ENCODE measurements at regions not wholly inside any gene's neighbourhood (a gene's known extent, or its start where the extent isn't known, plus 50 kb on each side); places are given as distances from the start of the nearest gene placed in this dataset.
A peak's percentile ranks its signal among the peaks of the same experiment; 100 is the strongest.

DNA sequence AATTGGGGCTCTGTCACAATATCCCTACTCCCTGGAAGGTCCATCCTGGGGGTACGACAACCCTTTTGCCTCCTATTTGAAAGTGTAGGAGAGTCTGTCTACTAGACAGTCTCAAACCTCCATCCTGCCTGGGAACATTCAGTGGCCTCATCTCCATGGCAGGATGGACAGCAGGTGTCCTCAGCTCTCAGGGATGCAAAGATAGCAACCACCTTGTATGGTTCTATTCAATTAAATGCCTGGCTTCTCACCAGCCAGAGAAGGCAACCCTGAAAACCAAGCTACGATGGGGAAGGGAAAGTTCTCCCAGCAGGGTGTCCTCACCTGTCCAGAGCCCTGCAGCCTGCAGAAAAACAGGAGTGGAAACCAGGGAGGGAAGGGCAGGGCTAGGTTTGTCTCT, 164.9 kb downstream of the MIAT start:
- no peak for DNase-seq
- WGBS, 3 donors: 43 to 57% (median 50%) methylated on average over 2 of the region's 2 CpGs

GRCh38 chr22:26823966-26824365, 166.6 kb downstream of the MIAT start:
- no peaks in the 10 kb centered on the region for H3K4me1 ChIP-seq (ENCODE audit: control insufficient read depth in 3 of 3, insufficient read depth in 2 of 3, low read depth in 1 of 3, low read length in 2 of 3)
- WGBS, 3 donors: 73 to 86% (median 84%) methylated on average over 6 of the region's 6 CpGs
- FAIRE-seq (no peak), DNase-seq (no peak)
- no peaks in the 10 kb centered on the region for H3K27me3 ChIP-seq (ENCODE audit: control insufficient read depth in 3 of 3, insufficient read depth in 3 of 3, low read length in 3 of 3)
- no peak overlapping the region for H3K27ac ChIP-seq (ENCODE audit: low read depth in 1 of 3, low read length in 2 of 3)
- H3K36me3 ChIP-seq (ENCODE audit: control insufficient read depth in 3 of 3, insufficient read depth in 2 of 3, low read depth in 1 of 3, low read length in 3 of 3): no peaks in the 10 kb centered on the region
- H3K4me3 ChIP-seq (ENCODE audit: low read depth in 1 of 3, low read length in 3 of 3): no peak overlapping the region
- peaks cover 0 to 2% of the 10 kb centered on the region in 2 donors for H3K9me3 ChIP-seq (ENCODE audit: control insufficient read depth in 2 of 2, insufficient read depth in 1 of 2, low read depth in 1 of 2, low read length in 1 of 2)

More for the DNA sequence above, 164.9 kb downstream of the MIAT start:
- no peaks in the 10 kb centered on the region for H3K4me1 ChIP-seq (ENCODE audit: control insufficient read depth in 3 of 3, insufficient read depth in 2 of 3, low read depth in 1 of 3, low read length in 2 of 3)
- H3K27ac ChIP-seq (ENCODE audit: low read depth in 1 of 3, low read length in 2 of 3): no peak overlapping the region
- H3K9me3 ChIP-seq (ENCODE audit: control insufficient read depth in 2 of 2, insufficient read depth in 1 of 2, low read depth in 1 of 2, low read length in 1 of 2): peaks cover 0 to 14% of the 10 kb centered on the region in 2 donors
- H3K27me3 ChIP-seq (ENCODE audit: control insufficient read depth in 3 of 3, insufficient read depth in 3 of 3, low read length in 3 of 3): no peaks in the 10 kb centered on the region
- no peak for FAIRE-seq
- H3K4me3 ChIP-seq (ENCODE audit: low read depth in 1 of 3, low read length in 3 of 3): no peak overlapping the region
- no peaks in the 10 kb centered on the region for H3K36me3 ChIP-seq (ENCODE audit: control insufficient read depth in 3 of 3, insufficient read depth in 2 of 3, low read depth in 1 of 3, low read length in 3 of 3)

- Histone ChIP-seq H3K27me3 (ENCODE audit: control insufficient read depth in 3 of 3, insufficient read depth in 3 of 3, low read length in 3 of 3) (no peaks in the 10 kb centered on the region), H3K4me3 (ENCODE audit: low read depth in 1 of 3, low read length in 3 of 3) (no peak overlapping the region), H3K36me3 (ENCODE audit: control insufficient read depth in 3 of 3, insufficient read depth in 2 of 3, low read depth in 1 of 3, low read length in 3 of 3) (no peaks in the 10 kb centered on the region), H3K9me3 (ENCODE audit: control insufficient read depth in 2 of 2, insufficient read depth in 1 of 2, low read depth in 1 of 2, low read length in 1 of 2) (no peaks in the 10 kb centered on the region), H3K27ac (ENCODE audit: low read depth in 1 of 3, low read length in 2 of 3) (no peak overlapping the region), H3K4me1 (ENCODE audit: control insufficient read depth in 3 of 3, insufficient read depth in 2 of 3, low read depth in 1 of 3, low read length in 2 of 3) (no peaks in the 10 kb centered on the region)
- whole genome bisulfite sequencing, 3 donors: 67 to 72% (median 67%) methylated on average over 10 of the region's 10 CpGs
- no peak for FAIRE-seq
- DNase-seq: no peak
Measured at GRCh38 chr22:26825960-26826935, 168.9 kb downstream of the MIAT start.

- H3K27me3 ChIP-seq (ENCODE audit: control insufficient read depth in 3 of 3, insufficient read depth in 3 of 3, low read length in 3 of 3): no peaks in the 10 kb centered on the region
- FAIRE-seq: no peak
- H3K9me3 ChIP-seq (ENCODE audit: control insufficient read depth in 2 of 2, insufficient read depth in 1 of 2, low read depth in 1 of 2, low read length in 1 of 2): no peaks in the 10 kb centered on the region
- no peak overlapping the region for H3K4me3 ChIP-seq (ENCODE audit: low read depth in 1 of 3, low read length in 3 of 3)
- H3K36me3 ChIP-seq (ENCODE audit: control insufficient read depth in 3 of 3, insufficient read depth in 2 of 3, low read depth in 1 of 3, low read length in 3 of 3): no peaks in the 10 kb centered on the region
- H3K27ac ChIP-seq (ENCODE audit: low read depth in 1 of 3, low read length in 2 of 3): no peak overlapping the region
- no peak for DNase-seq
- H3K4me1 ChIP-seq (ENCODE audit: control insufficient read depth in 3 of 3, insufficient read depth in 2 of 3, low read depth in 1 of 3, low read length in 2 of 3): no peaks in the 10 kb centered on the region
- WGBS, 3 donors: 81 to 89% (median 88%) methylated on average over 4 of the region's 4 CpGs
Measured at GRCh38 chr22:26827611-26828010, 170.2 kb downstream of the MIAT start.

- Histone ChIP-seq H3K9me3 (ENCODE audit: control insufficient read depth in 2 of 2, insufficient read depth in 1 of 2, low read depth in 1 of 2, low read length in 1 of 2) (no peaks in the 10 kb centered on the region), H3K4me1 (ENCODE audit: control insufficient read depth in 3 of 3, insufficient read depth in 2 of 3, low read depth in 1 of 3, low read length in 2 of 3) (no peaks in the 10 kb centered on the region), H3K27ac (ENCODE audit: low read depth in 1 of 3, low read length in 2 of 3) (no peak overlapping the region), H3K36me3 (ENCODE audit: control insufficient read depth in 3 of 3, insufficient read depth in 2 of 3, low read depth in 1 of 3, low read length in 3 of 3) (no peaks in the 10 kb centered on the region), H3K4me3 (ENCODE audit: low read depth in 1 of 3, low read length in 3 of 3) (no peak overlapping the region), H3K27me3 (ENCODE audit: control insufficient read depth in 3 of 3, insufficient read depth in 3 of 3, low read length in 3 of 3) (no peaks in the 10 kb centered on the region)
- DNase-seq (peak in 1 of 2 donors; percentile 23), FAIRE-seq (no peak)
- 73 to 79% (median 74%) methylated on average over 3 of the region's 3 CpGs for WGBS, 3 donors
Measured at GRCh38 chr22:26828311-26828710, 170.9 kb downstream of the MIAT start.

DNA sequence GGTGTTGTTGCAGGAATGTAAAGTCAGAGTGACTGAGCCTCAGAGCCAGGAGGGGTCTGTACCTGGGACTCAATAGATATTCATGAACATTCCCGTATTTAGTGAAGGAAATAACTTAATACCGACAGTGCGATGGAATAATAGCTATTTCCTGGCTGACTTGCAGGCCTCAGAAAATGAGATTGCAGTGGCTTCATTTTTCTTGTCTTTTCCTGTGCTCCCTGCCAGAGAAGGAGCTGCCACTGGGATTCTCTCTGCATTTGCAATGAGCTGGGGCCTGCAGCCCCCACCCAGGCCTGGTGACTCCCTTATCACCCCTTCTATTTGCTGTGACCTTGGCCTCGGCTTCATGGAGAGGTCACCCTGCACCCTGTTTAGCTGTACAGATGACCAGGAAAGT, 173.4 kb downstream of the MIAT start:
- no peaks in the 10 kb centered on the region for H3K27me3 ChIP-seq (ENCODE audit: control insufficient read depth in 3 of 3, insufficient read depth in 3 of 3, low read length in 3 of 3)
- DNase-seq: no peak
- peaks cover 0 to under 1% (median 0%) of the 10 kb centered on the region in 3 donors for H3K4me1 ChIP-seq (ENCODE audit: control insufficient read depth in 3 of 3, insufficient read depth in 2 of 3, low read depth in 1 of 3, low read length in 2 of 3)
- no peak overlapping the region for H3K4me3 ChIP-seq (ENCODE audit: low read depth in 1 of 3, low read length in 3 of 3)
- no peak overlapping the region for H3K27ac ChIP-seq (ENCODE audit: low read depth in 1 of 3, low read length in 2 of 3)
- 76 to 87% (median 81%) methylated on average over 4 of the region's 4 CpGs for WGBS, 3 donors
- H3K9me3 ChIP-seq (ENCODE audit: control insufficient read depth in 2 of 2, insufficient read depth in 1 of 2, low read depth in 1 of 2, low read length in 1 of 2): no peaks in the 10 kb centered on the region
- no peaks in the 10 kb centered on the region for H3K36me3 ChIP-seq (ENCODE audit: control insufficient read depth in 3 of 3, insufficient read depth in 2 of 3, low read depth in 1 of 3, low read length in 3 of 3)
- FAIRE-seq: no peak

DNA sequence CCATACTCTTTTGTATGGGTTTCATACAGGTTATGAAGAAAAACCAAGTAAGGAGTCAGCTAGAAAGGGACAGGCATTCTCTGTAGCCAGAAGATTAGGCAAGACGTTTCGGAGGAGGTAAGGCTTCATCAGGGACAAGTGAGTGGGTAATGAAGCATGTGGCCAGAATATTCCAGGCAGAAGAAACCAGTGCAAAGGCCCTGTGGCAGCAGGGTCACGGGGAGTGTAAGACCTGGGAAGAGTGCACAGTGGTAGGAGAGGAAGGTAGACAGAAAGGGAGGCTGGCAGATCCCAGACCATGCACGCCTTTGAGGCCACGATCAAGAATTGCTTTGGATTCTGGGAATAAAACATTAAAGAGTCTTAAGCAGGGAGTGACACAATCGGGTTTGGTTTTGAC, 177.6 kb downstream of the MIAT start:
- DNase-seq (no peak), FAIRE-seq (no peak)
- Histone ChIP-seq H3K9me3 (ENCODE audit: control insufficient read depth in 2 of 2, insufficient read depth in 1 of 2, low read depth in 1 of 2, low read length in 1 of 2) (no peaks in the 10 kb centered on the region), H3K36me3 (ENCODE audit: control insufficient read depth in 3 of 3, insufficient read depth in 2 of 3, low read depth in 1 of 3, low read length in 3 of 3) (no peaks in the 10 kb centered on the region), H3K27me3 (ENCODE audit: control insufficient read depth in 3 of 3, insufficient read depth in 3 of 3, low read length in 3 of 3) (no peaks in the 10 kb centered on the region), H3K27ac (ENCODE audit: low read depth in 1 of 3, low read length in 2 of 3) (no peak overlapping the region), H3K4me1 (ENCODE audit: control insufficient read depth in 3 of 3, insufficient read depth in 2 of 3, low read depth in 1 of 3, low read length in 2 of 3) (peaks cover 0 to 20% (median 2%) of the 10 kb centered on the region in 3 donors), H3K4me3 (ENCODE audit: low read depth in 1 of 3, low read length in 3 of 3) (no peak overlapping the region)
- WGBS, 3 donors: 84 to 88% (median 87%) methylated on average over 6 of the region's 6 CpGs

DNA sequence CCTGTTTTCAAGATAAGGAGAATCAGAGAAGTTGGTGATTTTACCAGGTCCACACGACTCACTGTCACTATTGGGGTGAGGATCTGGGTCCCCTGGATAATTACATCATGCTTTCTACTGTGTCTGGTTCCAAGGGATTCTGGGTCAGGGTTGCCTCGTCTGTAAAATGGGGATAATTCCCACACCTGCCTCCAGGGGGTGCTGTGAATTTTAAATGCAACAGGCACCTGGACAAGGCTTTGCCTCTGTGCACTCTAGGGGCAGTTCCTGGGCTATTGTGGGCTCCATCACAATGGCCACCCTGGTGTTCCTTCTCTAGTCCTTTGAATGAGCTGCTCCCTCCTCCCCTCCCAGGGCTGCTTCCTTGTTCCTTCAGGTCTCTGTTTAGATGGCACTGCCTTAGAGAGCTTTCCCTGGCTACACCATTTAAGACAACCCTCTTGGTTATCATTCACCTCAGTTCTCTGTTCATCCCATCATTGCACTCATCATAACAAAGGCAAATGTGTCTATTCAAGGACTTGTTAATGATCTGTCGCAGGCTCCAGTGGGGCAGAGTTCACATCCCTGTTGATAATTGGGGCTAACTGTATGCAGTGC, 178.6 kb downstream of the MIAT start:
- WGBS, 3 donors: 19 to 28% (median 21%) methylated on average over 3 of the region's 3 CpGs
- no peaks in the 10 kb centered on the region for H3K36me3 ChIP-seq (ENCODE audit: control insufficient read depth in 3 of 3, insufficient read depth in 2 of 3, low read depth in 1 of 3, low read length in 3 of 3)
- no peak overlapping the region for H3K27ac ChIP-seq (ENCODE audit: low read depth in 1 of 3, low read length in 2 of 3)
- DNase-seq: peak; percentile 51 to 57
- no peaks in the 10 kb centered on the region for H3K9me3 ChIP-seq (ENCODE audit: control insufficient read depth in 2 of 2, insufficient read depth in 1 of 2, low read depth in 1 of 2, low read length in 1 of 2)
- H3K4me1 ChIP-seq (ENCODE audit: control insufficient read depth in 3 of 3, insufficient read depth in 2 of 3, low read depth in 1 of 3, low read length in 2 of 3): peaks cover 0 to 20% (median 2%) of the 10 kb centered on the region in 3 donors
- FAIRE-seq: no peak
- no peaks in the 10 kb centered on the region for H3K27me3 ChIP-seq (ENCODE audit: control insufficient read depth in 3 of 3, insufficient read depth in 3 of 3, low read length in 3 of 3)
- H3K4me3 ChIP-seq (ENCODE audit: low read depth in 1 of 3, low read length in 3 of 3): no peak overlapping the region
